NCI-H2196 (cell line): ENCODE measurements at regions not wholly inside any gene's neighbourhood (a gene's known extent, or its start where the extent isn't known, plus 50 kb on each side); places are given as distances from the start of the nearest gene placed in this dataset.
"Not testable (repeated sequence)": the region's sequence is repeated elsewhere in the genome, so short reads cannot be mapped to it uniquely, and the experiment has no call there.

Source experiments
- DNase-seq: peaks from one replicate; lab custom pipeline; 2025; ENCODE audit not compliant: unreplicated experiment; lab: John Stamatoyannopoulos, UW

- no peak for DNase-seq
Measured at GRCh38 chr12:25384038-25384892, 133.5 kb upstream of the KRAS start.

GRCh38 chr12:25382311-25383106 lies 131.8 kb upstream of the KRAS start:
- DNase-seq, result no peak

- no peak for DNase-seq
Measured at GRCh38 chr12:25377469-25378177, 126.9 kb upstream of the KRAS start.

- no peak for DNase-seq
Measured at GRCh38 chr12:25376985-25377384, 126.3 kb upstream of the KRAS start.

- DNase-seq, result no peak
Measured at GRCh38 chr12:25376407-25376806, 125.7 kb upstream of the KRAS start.

- no peak for DNase-seq
Measured at GRCh38 chr12:25372969-25373817, 122.5 kb upstream of the KRAS start.

GRCh38 chr12:25372002-25372401 lies 121.3 kb upstream of the KRAS start:
- DNase-seq, result no peak

GRCh38 chr12:25368557-25368956 lies 117.8 kb upstream of the KRAS start:
- DNase-seq, result no peak

- DNase-seq, result no peak
Measured at GRCh38 chr12:25366122-25366521, 115.4 kb upstream of the KRAS start.

- no peak for DNase-seq
Measured at GRCh38 chr12:25365340-25365730, 114.6 kb upstream of the KRAS start.

GRCh38 chr12:25364529-25365339 lies 114.0 kb upstream of the KRAS start:
- DNase-seq, result no peak

- no peak for DNase-seq
Measured at GRCh38 chr12:25362646-25363045, 111.9 kb upstream of the KRAS start.

GRCh38 chr12:25361511-25361910 lies 110.8 kb upstream of the KRAS start:
- no peak for DNase-seq

GRCh38 chr12:25357595-25357994 lies 106.9 kb upstream of the KRAS start:
- no peak for DNase-seq

GRCh38 chr12:25352942-25353341 lies 102.2 kb upstream of the KRAS start:
- not testable (repeated sequence) for DNase-seq

GRCh38 chr12:25352083-25352918 lies 101.6 kb upstream of the KRAS start:
- DNase-seq, result no peak

- DNase-seq, result no peak
Measured at GRCh38 chr12:25348593-25348895, 97.8 kb upstream of the KRAS start.

- no peak for DNase-seq
Measured at GRCh38 chr12:25347716-25348592, 97.2 kb upstream of the KRAS start.
